Activated CD8-positive, alpha-beta T cell treated with anti-CD3 and anti-CD28 coated beads for 36 hours (primary cell): ENCODE measurements at regions not wholly inside any gene's neighbourhood (a gene's known extent, or its start where the extent isn't known, plus 50 kb on each side); places are given as distances from the start of the nearest gene placed in this dataset.
"Not testable (repeated sequence)": the region's sequence is repeated elsewhere in the genome, so short reads cannot be mapped to it uniquely, and the experiment has no call there.

Source experiments
- ATAC-seq: fragments of 200-7000 bp; cut with Tn5 transposase; one replicate; pipeline ENCODE4 v1.10.0; 2021; ENCODE audit warnings: mild to moderate bottlenecking, moderate library complexity
- CTCF ChIA-PET: fragments of 350-600 bp; sonication (Branson Sonifier 250); formaldehyde crosslinking; loops from one replicate; lab custom pipeline; 2021; ENCODE audit warnings: antibody characterized with exemption; lab: Charles Lee
- POLR2A ChIA-PET: fragments of 350-600 bp; sonication (Branson Sonifier 250); formaldehyde crosslinking; loops from one replicate; lab custom pipeline; 2021; ENCODE audit warnings: antibody characterized with exemption; lab: Charles Lee
- DNase-seq: peaks from one replicate; pipeline ENCODE4 v3.0.0-alpha.2; 2020
- H3K27ac Mint-ChIP-seq: one replicate; pipeline ENCODE4 v1.8.0; 2021; ENCODE audit warnings: mild to moderate bottlenecking, mixed read lengths
- H3K27me3 Mint-ChIP-seq: one replicate; pipeline ENCODE4 v1.8.0; 2021; ENCODE audit warnings: mixed read lengths
- H3K36me3 Mint-ChIP-seq: one replicate; pipeline ENCODE4 v1.8.0; 2021; ENCODE audit warnings: low read depth, mixed read lengths
- H3K4me1 Mint-ChIP-seq: one replicate; pipeline ENCODE4 v1.8.0; 2021; ENCODE audit warnings: low read depth, mixed read lengths
- H3K4me3 Mint-ChIP-seq: one replicate; pipeline ENCODE4 v1.8.0; 2021; ENCODE audit warnings: mild to moderate bottlenecking, moderate library complexity, mixed read lengths
- H3K9me3 Mint-ChIP-seq: one replicate; pipeline ENCODE4 v1.8.0; 2021; ENCODE audit warnings: mixed read lengths
- CTCF ChIP-seq: fragments of 200-600 bp; IDR thresholded peaks from one replicate; pipeline ENCODE4 v1.8.0; 2022; ENCODE audit warnings: antibody characterized with exemption, mild to moderate bottlenecking
- intact Hi-C: fragments of 100-400 bp; cut with micrococcal nuclease; formaldehyde crosslinking; loops from one replicate; pipeline ENCODE4 v1.10.0; 2022

DNA sequence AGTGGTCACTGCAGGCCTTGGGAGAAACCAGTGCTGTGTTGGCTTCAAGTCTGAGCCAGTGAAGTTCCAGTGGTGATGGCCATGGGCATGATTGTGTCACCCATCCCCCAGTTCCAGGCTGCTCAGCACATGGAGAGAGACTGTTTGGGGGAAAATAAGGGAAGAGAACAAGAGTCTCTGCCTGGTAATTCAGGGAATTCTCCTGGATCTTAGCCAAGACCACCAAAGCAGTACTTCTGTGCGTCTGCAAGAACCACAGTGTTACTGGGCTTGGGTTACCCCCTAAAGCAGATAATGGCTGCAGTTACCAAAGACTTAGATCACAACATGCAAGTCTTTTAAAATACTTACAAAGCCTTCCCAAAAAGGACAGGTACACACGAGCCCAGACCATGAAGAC is 225.0 kb upstream of the SEMA3C start:
- ATAC-seq (no peak), DNase-seq (no peak)
- CTCF ChIA-PET: no interaction called here
- H3K36me3 Mint-ChIP-seq: no peaks in the 10 kb centered on the region
- peaks cover 10% of the 10 kb centered on the region for H3K9me3 Mint-ChIP-seq
- H3K4me3 Mint-ChIP-seq: no peak overlapping the region
- no peaks in the 10 kb centered on the region for H3K27me3 Mint-ChIP-seq
- no peak overlapping the region for H3K27ac Mint-ChIP-seq
- no peaks in the 10 kb centered on the region for H3K4me1 Mint-ChIP-seq
- TF ChIP-seq CTCF: no peak
- POLR2A ChIA-PET: no interaction called here
- intact Hi-C loops: no loop called here

- H3K27ac Mint-ChIP-seq, DNase-seq, intact Hi-C loops, H3K4me3 Mint-ChIP-seq, H3K27me3 Mint-ChIP-seq, CTCF ChIA-PET, ATAC-seq, H3K4me1 Mint-ChIP-seq, H3K36me3 Mint-ChIP-seq, POLR2A ChIA-PET: not testable (repeated sequence)
- peaks cover 10% of the 10 kb centered on the region for H3K9me3 Mint-ChIP-seq
Observed at GRCh38 chr7:81141257-81142205, 222.7 kb upstream of the SEMA3C start.

DNA sequence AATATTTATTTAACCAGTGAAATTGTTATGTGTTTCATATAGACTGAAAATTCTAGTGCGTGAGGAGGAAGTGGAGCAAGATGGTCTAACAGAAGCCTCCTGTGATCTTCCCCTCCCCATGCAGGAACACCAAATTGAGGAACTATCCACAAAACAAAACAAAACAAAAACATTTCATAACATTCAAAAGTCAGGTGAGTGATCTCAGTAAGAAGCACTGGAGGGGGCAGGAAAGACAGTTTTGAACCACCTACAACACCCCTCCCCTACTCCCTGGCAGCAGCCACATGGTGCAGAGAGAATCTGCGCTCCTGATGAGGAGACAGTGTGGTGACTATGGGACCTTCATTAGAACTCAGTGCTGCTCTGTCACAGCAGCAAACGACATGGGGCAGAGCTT is 221.9 kb upstream of the SEMA3C start:
- POLR2A ChIA-PET: no interaction called here
- H3K4me1 Mint-ChIP-seq: no peaks in the 10 kb centered on the region
- no peaks in the 10 kb centered on the region for H3K27me3 Mint-ChIP-seq
- no peaks in the 10 kb centered on the region for H3K36me3 Mint-ChIP-seq
- H3K9me3 Mint-ChIP-seq: peaks cover 6% of the 10 kb centered on the region
- TF ChIP-seq CTCF: no peak
- CTCF ChIA-PET: no interaction called here
- ATAC-seq (no peak), DNase-seq (no peak)
- intact Hi-C loops: no loop called here
- H3K27ac Mint-ChIP-seq: no peak overlapping the region
- H3K4me3 Mint-ChIP-seq: no peak overlapping the region

- no peak for DNase-seq
- intact Hi-C loops: no loop called here
- H3K4me1 Mint-ChIP-seq: no peaks in the 10 kb centered on the region
- no peak for ATAC-seq
- H3K4me3 Mint-ChIP-seq: no peak overlapping the region
- H3K27ac Mint-ChIP-seq: no peak overlapping the region
- no peak for TF ChIP-seq CTCF
- POLR2A ChIA-PET: no interaction called here
- H3K27me3 Mint-ChIP-seq: no peaks in the 10 kb centered on the region
- H3K36me3 Mint-ChIP-seq: no peaks in the 10 kb centered on the region
- peaks cover 2% of the 10 kb centered on the region for H3K9me3 Mint-ChIP-seq
- CTCF ChIA-PET: no interaction called here
Observed at GRCh38 chr7:81140252-81140651, 221.4 kb upstream of the SEMA3C start.

- Mint-ChIP-seq H3K9me3 (peaks cover 1% of the 10 kb centered on the region), H3K27me3 (no peaks in the 10 kb centered on the region), H3K36me3 (no peaks in the 10 kb centered on the region), H3K4me3 (no peak overlapping the region), H3K4me1 (no peaks in the 10 kb centered on the region), H3K27ac (no peak overlapping the region)
- intact Hi-C loops: no loop called here
- ChIA-PET CTCF (no interaction called here), POLR2A (no interaction called here)
- DNase-seq (no peak), ATAC-seq (no peak)
- no peak for TF ChIP-seq CTCF
Observed at GRCh38 chr7:81138870-81139269, 220.0 kb upstream of the SEMA3C start.
